Keratinocyte (primary cell): ENCODE measurements at regions not wholly inside any gene's neighbourhood (a gene's known extent, or its start where the extent isn't known, plus 50 kb on each side); places are given as distances from the start of the nearest gene placed in this dataset.

Experiments used
- DNase-seq: peaks from one replicate; pipeline ENCODE4 v3.0.0-alpha.2; 2011; ENCODE audit warnings: low read depth, missing footprints, low spot score
- FAIRE-seq: peaks from 2 replicates; lab custom pipeline; 2011; peaks lifted over from hg19 to GRCh38; lab: Jason Lieb, UNC
- H2AFZ ChIP-seq: 2 replicates; pipeline ENCODE4 v1.6.0; 2012; ENCODE audit warnings: low read length, control low read depth, inconsistent platforms; ENCODE audit not compliant: control insufficient read depth
- H3K27ac ChIP-seq: 2 replicates; pipeline ENCODE4 v1.5.1; 2011; ENCODE audit warnings: low read length; ENCODE audit not compliant: control insufficient read depth, insufficient read depth
- H3K27me3 ChIP-seq: 3 replicates; pipeline ENCODE4 v1.6.0; 2011; ENCODE audit warnings: low read length; ENCODE audit not compliant: control insufficient read depth, insufficient read depth; ENCODE audit errors: extremely low read depth
- H3K36me3 ChIP-seq, 2 experiments: 2 replicates in 1 of 2; 3 replicates in 1 of 2; pipeline ENCODE4 v1.5.1; 2011; ENCODE audit warnings: low read length in 2 of 2, mild to moderate bottlenecking in 1 of 2; ENCODE audit not compliant: control insufficient read depth in 2 of 2, insufficient read depth in 2 of 2; ENCODE audit errors: extremely low read depth in 1 of 2
- H3K4me1 ChIP-seq: 3 replicates; pipeline ENCODE4 v1.5.1; 2011; ENCODE audit warnings: low read length; ENCODE audit not compliant: control insufficient read depth, insufficient read depth; ENCODE audit errors: extremely low read depth
- H3K4me2 ChIP-seq: 3 replicates; pipeline ENCODE4 v1.6.0; 2011; ENCODE audit warnings: low read depth, low read length; ENCODE audit not compliant: control insufficient read depth, insufficient read depth; ENCODE audit errors: extremely low read depth
- H3K4me3 ChIP-seq, 3 experiments: fragments of 200-600 bp in 1 of 3; sonication (generic) in 1 of 3; 2 replicates in 2 of 3; 3 replicates in 1 of 3; pipeline ENCODE4 v1.5.1; 2011 to 2016; ENCODE audit warnings: low read length in 3 of 3, mild to moderate bottlenecking in 3 of 3, control low read depth in 2 of 3, inconsistent platforms in 1 of 3, low read depth in 1 of 3, mixed read lengths in 1 of 3, mixed run types in 1 of 3, moderate library complexity in 1 of 3; ENCODE audit not compliant: control insufficient read depth in 2 of 3, insufficient read depth in 2 of 3; ENCODE audit errors: extremely low read depth in 1 of 3
- H3K79me2 ChIP-seq: 2 replicates; pipeline ENCODE4 v1.6.0; 2012; ENCODE audit warnings: low read length; ENCODE audit not compliant: control insufficient read depth, insufficient read depth
- H3K9ac ChIP-seq: 3 replicates; pipeline ENCODE4 v1.6.0; 2011; ENCODE audit warnings: low read length; ENCODE audit not compliant: control insufficient read depth, insufficient read depth; ENCODE audit errors: extremely low read depth
- H3K9me1 ChIP-seq: 3 replicates; pipeline ENCODE4 v1.6.0; 2011; ENCODE audit warnings: low read length; ENCODE audit not compliant: control insufficient read depth, insufficient read depth; ENCODE audit errors: extremely low read depth
- H3K9me3 ChIP-seq: 2 replicates; pipeline ENCODE4 v1.5.1; 2012; ENCODE audit warnings: low read depth, low read length; ENCODE audit not compliant: control insufficient read depth
- H4K20me1 ChIP-seq: 3 replicates; pipeline ENCODE4 v1.6.0; 2011; ENCODE audit warnings: low read length; ENCODE audit not compliant: control insufficient read depth, insufficient read depth; ENCODE audit errors: extremely low read depth
- EZH2 ChIP-seq: IDR thresholded peaks from one replicate; pipeline ENCODE4 v1.6.1; 2012; ENCODE audit warnings: inconsistent platforms, mild to moderate bottlenecking, low read length, moderate library complexity
- dilution Hi-C: fragments of 300-500 bp; cut with MboI; formaldehyde crosslinking; loops from one replicate; pipeline ENCODE4 v1.7.0; 2020; ENCODE audit warnings: low sequenced_read_pairs; ENCODE audit not compliant: extremely low pct_ligation_motif_present
- TF ChIP-seq, protein P1 (sequence below), 3 experiments: IDR thresholded peaks in 1 of 3; conservative IDR thresholded peaks in 1 of 3; optimal IDR thresholded peaks in 1 of 3; 2 replicates in 2 of 3; 3 replicates in 1 of 3; pipeline versions ENCODE3 to v1.5.1; 2011; ENCODE audit warnings: low read length in 3 of 3, mild to moderate bottlenecking in 3 of 3, moderate library complexity in 2 of 3, control low read depth in 1 of 3, inconsistent platforms in 1 of 3; ENCODE audit not compliant: insufficient read depth in 2 of 3; ENCODE audit errors: extremely low read depth in 1 of 3

DNA sequence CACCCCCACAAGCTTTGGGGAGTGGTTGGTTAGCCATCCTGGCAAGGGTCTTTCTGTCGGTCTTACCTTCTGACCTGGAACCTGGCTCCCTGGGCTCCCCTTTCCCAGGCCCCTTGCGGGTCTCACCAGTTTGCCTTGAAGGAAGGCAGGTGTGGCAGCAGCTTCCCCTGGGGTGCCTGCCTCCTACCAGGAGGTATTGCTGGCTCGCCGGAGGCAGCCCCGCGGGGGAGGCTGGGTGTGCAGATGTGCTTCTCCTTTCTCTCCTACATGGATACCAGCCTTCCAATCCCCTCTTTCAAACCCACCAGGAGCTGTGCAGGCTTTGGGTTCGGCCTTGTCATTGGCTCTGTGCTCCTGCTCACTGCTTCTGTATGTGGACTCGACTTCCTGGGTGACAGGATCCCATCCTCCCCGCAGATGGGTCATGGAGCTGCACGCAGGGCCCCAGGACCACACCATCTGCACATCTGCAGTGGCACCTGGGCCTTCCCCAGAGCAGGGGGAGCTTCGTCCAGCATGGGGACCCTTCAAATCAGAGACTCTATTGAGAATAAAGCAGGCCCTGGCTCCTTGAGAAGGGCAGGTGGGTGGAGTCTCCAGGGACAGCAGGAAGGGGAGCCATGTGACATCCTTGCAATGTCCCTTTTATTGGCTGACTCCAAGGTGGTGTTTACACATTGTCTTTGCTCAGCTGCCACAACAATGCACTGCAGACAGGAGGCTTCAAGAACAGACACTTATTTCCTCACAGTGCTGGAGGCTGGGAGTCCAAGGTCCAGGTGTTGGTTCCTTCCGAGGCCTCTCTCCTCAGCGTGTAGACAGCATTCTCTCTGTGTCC is 592.0 kb downstream of the BRD1 start:
- no peaks in the 10 kb centered on the region for H3K79me2 ChIP-seq
- H4K20me1 ChIP-seq, result no peaks in the 10 kb centered on the region
- H3K27ac ChIP-seq, result no peak overlapping the region
- no peak for DNase-seq
- peaks cover 22% of the 10 kb centered on the region for H3K9me3 ChIP-seq
- no peak overlapping the region for H3K9ac ChIP-seq
- H3K27me3 ChIP-seq, result no peaks in the 10 kb centered on the region
- no peaks in the 10 kb centered on the region for H3K9me1 ChIP-seq
- FAIRE-seq, result no peak
- no peak for TF ChIP-seq EZH2
- TF ChIP-seq, protein P1, sequence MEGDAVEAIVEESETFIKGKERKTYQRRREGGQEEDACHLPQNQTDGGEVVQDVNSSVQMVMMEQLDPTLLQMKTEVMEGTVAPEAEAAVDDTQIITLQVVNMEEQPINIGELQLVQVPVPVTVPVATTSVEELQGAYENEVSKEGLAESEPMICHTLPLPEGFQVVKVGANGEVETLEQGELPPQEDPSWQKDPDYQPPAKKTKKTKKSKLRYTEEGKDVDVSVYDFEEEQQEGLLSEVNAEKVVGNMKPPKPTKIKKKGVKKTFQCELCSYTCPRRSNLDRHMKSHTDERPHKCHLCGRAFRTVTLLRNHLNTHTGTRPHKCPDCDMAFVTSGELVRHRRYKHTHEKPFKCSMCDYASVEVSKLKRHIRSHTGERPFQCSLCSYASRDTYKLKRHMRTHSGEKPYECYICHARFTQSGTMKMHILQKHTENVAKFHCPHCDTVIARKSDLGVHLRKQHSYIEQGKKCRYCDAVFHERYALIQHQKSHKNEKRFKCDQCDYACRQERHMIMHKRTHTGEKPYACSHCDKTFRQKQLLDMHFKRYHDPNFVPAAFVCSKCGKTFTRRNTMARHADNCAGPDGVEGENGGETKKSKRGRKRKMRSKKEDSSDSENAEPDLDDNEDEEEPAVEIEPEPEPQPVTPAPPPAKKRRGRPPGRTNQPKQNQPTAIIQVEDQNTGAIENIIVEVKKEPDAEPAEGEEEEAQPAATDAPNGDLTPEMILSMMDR (optimal IDR thresholded peaks at IDR 0.05 in 1 of 3, IDR thresholded peaks at IDR 0.05 in 1 of 3, conservative IDR thresholded peaks at IDR 0.05 in 1 of 3; ENCODE audit: extremely low read depth in 1 of 3, insufficient read depth in 2 of 3, low read length in 3 of 3), result no peak
- no peaks in the 10 kb centered on the region for H3K4me1 ChIP-seq
- dilution Hi-C loops, result no loop called here
- H3K36me3 ChIP-seq, result no peaks in the 10 kb centered on the region
- H2AFZ ChIP-seq, result no peak overlapping the region
- H3K4me2 ChIP-seq, result no peak overlapping the region
- H3K4me3 ChIP-seq, result no peak overlapping the region

DNA sequence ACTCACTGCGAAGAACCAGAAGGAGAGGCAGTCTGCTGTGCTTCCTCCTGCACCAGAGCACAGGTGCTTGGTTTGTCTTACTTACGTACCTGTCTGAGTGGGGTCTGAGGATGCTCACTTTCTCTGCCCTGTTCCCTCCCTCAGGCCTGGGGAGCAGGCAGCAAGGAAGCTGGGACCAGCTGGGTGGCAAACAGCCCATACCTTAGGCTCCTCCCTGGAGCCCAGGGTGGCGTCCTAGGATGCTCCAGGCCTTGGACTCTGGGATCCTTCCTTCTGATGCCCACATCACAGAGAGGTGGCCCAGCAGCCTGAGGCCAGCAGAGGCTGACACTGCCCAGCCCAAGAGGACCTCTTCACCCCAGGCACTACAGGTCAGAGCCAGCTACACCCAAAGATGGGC is 593.2 kb downstream of the BRD1 start:
- H2AFZ ChIP-seq, result no peak overlapping the region
- dilution Hi-C loops, result no loop called here
- no peak overlapping the region for H3K9ac ChIP-seq
- H3K27me3 ChIP-seq, result no peaks in the 10 kb centered on the region
- no peaks in the 10 kb centered on the region for H3K9me1 ChIP-seq
- TF ChIP-seq, protein P1 (optimal IDR thresholded peaks at IDR 0.05 in 1 of 3, IDR thresholded peaks at IDR 0.05 in 1 of 3, conservative IDR thresholded peaks at IDR 0.05 in 1 of 3; ENCODE audit: extremely low read depth in 1 of 3, insufficient read depth in 2 of 3, low read length in 3 of 3), result no peak
- TF ChIP-seq EZH2, result no peak
- no peaks in the 10 kb centered on the region for H3K36me3 ChIP-seq
- no peak overlapping the region for H3K4me2 ChIP-seq
- FAIRE-seq (no peak), DNase-seq (no peak)
- peaks cover 26% of the 10 kb centered on the region for H3K9me3 ChIP-seq
- H3K79me2 ChIP-seq, result no peaks in the 10 kb centered on the region
- H3K4me1 ChIP-seq, result no peaks in the 10 kb centered on the region
- H3K4me3 ChIP-seq, result no peak overlapping the region
- no peak overlapping the region for H3K27ac ChIP-seq
- H4K20me1 ChIP-seq, result no peaks in the 10 kb centered on the region
